ENCODE measurements at regions not wholly inside any gene's neighbourhood (a gene's known extent, or its start where the extent isn't known, plus 50 kb on each side); places are given as distances from the start of the nearest gene placed in this dataset.

DNA sequence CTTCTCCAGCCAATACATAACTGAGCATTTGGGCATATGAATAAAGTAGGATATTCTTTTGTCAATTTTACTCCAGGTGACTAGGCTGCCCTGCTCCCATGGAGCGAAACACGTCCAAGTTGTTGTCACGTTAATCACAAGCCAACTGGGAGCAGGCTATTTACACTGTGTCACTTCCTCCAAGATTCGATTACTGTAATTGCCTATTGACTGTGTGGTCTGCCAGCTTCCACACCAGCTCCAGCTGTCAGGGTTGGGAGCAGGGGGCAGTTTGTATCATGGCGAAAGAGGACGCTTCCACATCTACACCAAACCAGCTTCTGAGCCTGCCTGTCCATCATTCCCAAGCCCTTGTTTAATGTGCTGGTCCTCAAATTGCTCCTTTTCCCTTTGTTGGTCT, 89.2 kb upstream of the RORA start:
- Mint-ChIP-seq H3K27me3 (peaks cover 5 to 12% of the 10 kb centered on the region in 2 donors), H3K27ac (no peak overlapping the region)

DNA sequence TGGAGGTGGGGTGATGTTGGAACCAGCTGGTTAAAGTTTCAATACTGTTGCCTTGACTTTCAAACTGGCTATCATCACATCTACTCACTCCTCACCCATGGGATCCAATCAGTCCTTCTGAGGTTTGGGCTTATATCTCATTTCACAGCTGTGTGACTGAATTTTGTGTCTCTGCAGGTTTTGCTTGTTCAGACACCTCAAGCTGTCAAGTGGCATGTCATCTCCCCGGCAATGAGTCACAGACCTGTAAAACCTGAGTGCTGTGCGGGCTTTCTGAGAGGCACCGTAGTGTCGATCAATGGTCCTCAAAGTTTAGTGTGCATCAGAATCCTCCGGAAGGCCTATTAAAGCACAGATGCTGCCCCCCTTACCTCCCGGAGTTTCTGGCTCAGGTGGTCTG, 86.4 kb upstream of the RORA start:
- Histone ChIP-seq H3K27me3 (ENCODE audit: insufficient read depth, low read length, poor library complexity, severe bottlenecking) (no peaks in the 10 kb centered on the region), H3K4me1 (ENCODE audit: insufficient read depth, low read length) (no peaks in the 10 kb centered on the region), H3K27ac (ENCODE audit: low read depth, low read length) (no peak overlapping the region), H3K4me3 (ENCODE audit: low read length) (no peak overlapping the region), H3K36me3 (ENCODE audit: insufficient read depth, low read length) (no peaks in the 10 kb centered on the region), H3K9me3 (ENCODE audit: low read length) (no peaks in the 10 kb centered on the region)
- CTCF ChIA-PET, result no interaction called here
- Mint-ChIP-seq H3K27me3 (peaks cover 2 to 12% of the 10 kb centered on the region in 2 donors), H3K9me3 (no peaks in the 10 kb centered on the region), H3K4me3 (no peak overlapping the region), H3K36me3 (no peaks in the 10 kb centered on the region), H3K4me1 (no peaks in the 10 kb centered on the region), H3K27ac (no peak overlapping the region)
- no peak for DNase-seq
- POLR2A ChIA-PET, result no interaction called here

More for the DNA sequence above, 89.2 kb upstream of the RORA start:
- ChIA-PET CTCF (no interaction called here), POLR2A (no interaction called here)
- H3K36me3 ChIP-seq (ENCODE audit: insufficient read depth, low read length), result no peaks in the 10 kb centered on the region
- H3K27me3 ChIP-seq (ENCODE audit: insufficient read depth, low read length, poor library complexity, severe bottlenecking), result no peaks in the 10 kb centered on the region
- H3K4me1 ChIP-seq (ENCODE audit: insufficient read depth, low read length), result no peaks in the 10 kb centered on the region
- no peaks in the 10 kb centered on the region for H3K9me3 Mint-ChIP-seq
- H3K9me3 ChIP-seq (ENCODE audit: low read length), result no peaks in the 10 kb centered on the region
- H3K4me3 Mint-ChIP-seq, result no peak overlapping the region
- H3K27ac ChIP-seq (ENCODE audit: low read depth, low read length), result no peak overlapping the region
- no peak for DNase-seq
- no peak overlapping the region for H3K4me3 ChIP-seq (ENCODE audit: low read length)
- H3K36me3 Mint-ChIP-seq, result no peaks in the 10 kb centered on the region
- no peaks in the 10 kb centered on the region for H3K4me1 Mint-ChIP-seq

GRCh38 chr15:61314427-61314826, 85.3 kb upstream of the RORA start:
- no peak overlapping the region for H3K4me3 ChIP-seq (ENCODE audit: low read length)
- Mint-ChIP-seq H3K27ac (no peak overlapping the region), H3K4me1 (no peaks in the 10 kb centered on the region), H3K36me3 (no peaks in the 10 kb centered on the region), H3K4me3 (no peak overlapping the region), H3K27me3 (peaks cover 1 to 5% of the 10 kb centered on the region in 2 donors), H3K9me3 (no peaks in the 10 kb centered on the region)
- no peaks in the 10 kb centered on the region for H3K36me3 ChIP-seq (ENCODE audit: insufficient read depth, low read length)
- DNase-seq, result no peak
- CTCF ChIA-PET, result no interaction called here
- no peaks in the 10 kb centered on the region for H3K4me1 ChIP-seq (ENCODE audit: insufficient read depth, low read length)
- POLR2A ChIA-PET, result no interaction called here
- no peaks in the 10 kb centered on the region for H3K9me3 ChIP-seq (ENCODE audit: low read length)
- H3K27me3 ChIP-seq (ENCODE audit: insufficient read depth, low read length, poor library complexity, severe bottlenecking), result no peaks in the 10 kb centered on the region
- H3K27ac ChIP-seq (ENCODE audit: low read depth, low read length), result no peak overlapping the region

DNA sequence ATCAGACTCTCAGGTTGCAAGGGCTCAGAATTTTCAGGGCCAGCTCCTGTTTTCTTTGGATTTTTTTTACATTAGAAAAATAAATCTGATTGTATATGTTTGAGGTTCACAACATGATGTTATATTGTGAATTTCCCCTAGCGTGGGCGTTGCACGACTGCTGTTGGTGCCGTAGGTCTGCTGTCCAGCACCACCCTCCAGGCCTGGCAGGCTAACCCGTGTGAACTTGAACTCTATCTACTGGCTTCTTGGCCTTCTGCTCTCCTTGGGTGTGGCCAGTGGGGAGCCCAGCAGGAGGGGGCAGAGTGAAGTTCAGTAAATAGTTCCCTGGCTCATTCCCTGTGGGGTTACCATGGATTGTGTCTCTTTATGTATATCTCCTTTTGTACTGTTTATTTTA, 80.5 kb upstream of the RORA start:
- H3K27me3 Mint-ChIP-seq, result peaks cover 5% of the 10 kb centered on the region in 2 donors
- no peak for DNase-seq
- H3K4me3 ChIP-seq (ENCODE audit: low read length), result no peak overlapping the region
- H3K4me1 ChIP-seq (ENCODE audit: insufficient read depth, low read length), result no peaks in the 10 kb centered on the region
- no peaks in the 10 kb centered on the region for H3K9me3 Mint-ChIP-seq
- H3K9me3 ChIP-seq (ENCODE audit: low read length), result no peaks in the 10 kb centered on the region
- H3K27me3 ChIP-seq (ENCODE audit: insufficient read depth, low read length, poor library complexity, severe bottlenecking), result no peaks in the 10 kb centered on the region
- H3K4me3 Mint-ChIP-seq, result no peak overlapping the region
- ChIA-PET CTCF (no interaction called here), POLR2A (no interaction called here)
- H3K4me1 Mint-ChIP-seq, result no peaks in the 10 kb centered on the region
- H3K36me3 ChIP-seq (ENCODE audit: insufficient read depth, low read length), result no peaks in the 10 kb centered on the region
- no peak overlapping the region for H3K27ac Mint-ChIP-seq
- H3K27ac ChIP-seq (ENCODE audit: low read depth, low read length), result no peak overlapping the region
- no peaks in the 10 kb centered on the region for H3K36me3 Mint-ChIP-seq

DNA sequence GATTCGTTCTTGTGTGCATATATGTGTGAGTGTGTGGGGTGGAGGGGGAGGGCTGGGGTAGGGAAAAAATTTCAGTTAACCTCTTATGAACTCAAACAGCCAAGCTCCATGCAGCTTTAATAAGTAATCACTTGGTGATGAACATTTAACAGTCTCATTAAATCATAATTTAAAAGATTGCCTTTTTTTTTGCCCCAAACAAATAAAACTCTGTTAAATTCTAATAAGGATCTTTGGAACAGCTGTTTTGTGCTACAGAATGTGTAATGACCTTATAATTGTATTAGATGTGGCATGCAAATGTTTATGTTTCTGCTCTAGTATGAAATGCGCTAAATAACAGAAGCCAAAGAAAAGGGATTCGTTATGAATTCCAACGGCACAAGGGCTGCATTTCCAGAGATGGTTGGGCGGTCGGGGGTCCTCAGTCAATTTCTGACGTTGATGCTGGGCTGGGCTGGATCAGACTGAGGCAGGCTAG, 80.0 kb upstream of the RORA start:
- H3K9me3 Mint-ChIP-seq, result no peaks in the 10 kb centered on the region
- Histone ChIP-seq H3K4me3 (ENCODE audit: low read length) (no peak overlapping the region), H3K27ac (ENCODE audit: low read depth, low read length) (no peak overlapping the region), H3K27me3 (ENCODE audit: insufficient read depth, low read length, poor library complexity, severe bottlenecking) (no peaks in the 10 kb centered on the region), H3K36me3 (ENCODE audit: insufficient read depth, low read length) (no peaks in the 10 kb centered on the region), H3K4me1 (ENCODE audit: insufficient read depth, low read length) (no peaks in the 10 kb centered on the region), H3K9me3 (ENCODE audit: low read length) (no peaks in the 10 kb centered on the region)
- H3K27ac Mint-ChIP-seq, result peak overlapping the region in 1 of 8 donors; percentile 58
- H3K4me1 Mint-ChIP-seq, result no peaks in the 10 kb centered on the region
- H3K36me3 Mint-ChIP-seq, result no peaks in the 10 kb centered on the region
- no peak for DNase-seq
- peaks cover 5% of the 10 kb centered on the region in 2 donors for H3K27me3 Mint-ChIP-seq
- CTCF ChIA-PET, result no interaction called here
- POLR2A ChIA-PET, result no interaction called here
- H3K4me3 Mint-ChIP-seq, result no peak overlapping the region

DNA sequence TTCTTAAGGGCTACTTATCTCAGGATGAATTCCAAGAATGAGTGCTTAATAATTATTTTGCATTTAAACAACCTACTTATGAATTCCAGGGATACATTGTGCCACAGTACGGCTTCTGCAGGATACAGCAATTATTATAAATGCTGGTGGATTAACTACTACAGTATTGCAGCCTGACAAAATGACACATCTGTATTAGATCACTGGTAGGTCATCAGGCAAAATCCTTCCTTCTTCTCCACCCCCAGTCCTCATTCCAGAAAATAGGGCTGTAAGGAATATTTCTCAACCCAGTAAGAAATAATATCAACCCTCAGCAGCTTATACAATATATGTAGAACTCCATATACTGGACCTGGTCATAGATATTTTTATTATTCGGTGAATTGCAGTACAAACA, 79.3 kb upstream of the RORA start:
- CTCF ChIA-PET, result no interaction called here

GRCh38 chr15:61307474-61307873, 78.4 kb upstream of the RORA start:
- no peaks in the 10 kb centered on the region for H3K27me3 ChIP-seq (ENCODE audit: insufficient read depth, low read length, poor library complexity, severe bottlenecking)
- no peaks in the 10 kb centered on the region for H3K9me3 ChIP-seq (ENCODE audit: low read length)
- no peak overlapping the region for H3K27ac Mint-ChIP-seq
- ChIA-PET POLR2A (no interaction called here), CTCF (no interaction called here)
- H3K27ac ChIP-seq (ENCODE audit: low read depth, low read length), result no peak overlapping the region
- H3K4me1 ChIP-seq (ENCODE audit: insufficient read depth, low read length), result no peaks in the 10 kb centered on the region
- no peaks in the 10 kb centered on the region for H3K4me1 Mint-ChIP-seq
- no peak overlapping the region for H3K4me3 Mint-ChIP-seq
- no peaks in the 10 kb centered on the region for H3K36me3 Mint-ChIP-seq
- H3K4me3 ChIP-seq (ENCODE audit: low read length), result no peak overlapping the region
- no peaks in the 10 kb centered on the region for H3K36me3 ChIP-seq (ENCODE audit: insufficient read depth, low read length)
- no peak for DNase-seq
- peaks cover 5% of the 10 kb centered on the region in 2 donors for H3K27me3 Mint-ChIP-seq
- no peaks in the 10 kb centered on the region for H3K9me3 Mint-ChIP-seq

More for the DNA sequence above, 79.3 kb upstream of the RORA start:
- H3K4me1 Mint-ChIP-seq, result no peaks in the 10 kb centered on the region
- no peaks in the 10 kb centered on the region for H3K9me3 Mint-ChIP-seq
- Histone ChIP-seq H3K9me3 (ENCODE audit: low read length) (no peaks in the 10 kb centered on the region), H3K4me1 (ENCODE audit: insufficient read depth, low read length) (no peaks in the 10 kb centered on the region), H3K4me3 (ENCODE audit: low read length) (no peak overlapping the region), H3K36me3 (ENCODE audit: insufficient read depth, low read length) (no peaks in the 10 kb centered on the region), H3K27ac (ENCODE audit: low read depth, low read length) (no peak overlapping the region), H3K27me3 (ENCODE audit: insufficient read depth, low read length, poor library complexity, severe bottlenecking) (no peaks in the 10 kb centered on the region)
- POLR2A ChIA-PET, result no interaction called here
- no peaks in the 10 kb centered on the region for H3K36me3 Mint-ChIP-seq
- H3K4me3 Mint-ChIP-seq, result no peak overlapping the region
- H3K27me3 Mint-ChIP-seq, result peaks cover 5% of the 10 kb centered on the region in 2 donors
- H3K27ac Mint-ChIP-seq, result no peak overlapping the region
- DNase-seq, result no peak

GRCh38 chr15:61301701-61302100, 72.6 kb upstream of the RORA start:
- H3K36me3 Mint-ChIP-seq, result no peaks in the 10 kb centered on the region
- CTCF ChIA-PET, result no interaction called here
- Histone ChIP-seq H3K4me3 (ENCODE audit: low read length) (no peak overlapping the region), H3K4me1 (ENCODE audit: insufficient read depth, low read length) (no peaks in the 10 kb centered on the region), H3K9me3 (ENCODE audit: low read length) (no peaks in the 10 kb centered on the region), H3K36me3 (ENCODE audit: insufficient read depth, low read length) (no peaks in the 10 kb centered on the region), H3K27ac (ENCODE audit: low read depth, low read length) (no peak overlapping the region), H3K27me3 (ENCODE audit: insufficient read depth, low read length, poor library complexity, severe bottlenecking) (no peaks in the 10 kb centered on the region)
- H3K4me1 Mint-ChIP-seq, result no peaks in the 10 kb centered on the region
- H3K27ac Mint-ChIP-seq, result no peak overlapping the region
- POLR2A ChIA-PET, result no interaction called here
- peaks cover 3 to 4% of the 10 kb centered on the region in 2 donors for H3K27me3 Mint-ChIP-seq
- H3K9me3 Mint-ChIP-seq, result no peaks in the 10 kb centered on the region
- no peak for DNase-seq
- no peak overlapping the region for H3K4me3 Mint-ChIP-seq

DNA sequence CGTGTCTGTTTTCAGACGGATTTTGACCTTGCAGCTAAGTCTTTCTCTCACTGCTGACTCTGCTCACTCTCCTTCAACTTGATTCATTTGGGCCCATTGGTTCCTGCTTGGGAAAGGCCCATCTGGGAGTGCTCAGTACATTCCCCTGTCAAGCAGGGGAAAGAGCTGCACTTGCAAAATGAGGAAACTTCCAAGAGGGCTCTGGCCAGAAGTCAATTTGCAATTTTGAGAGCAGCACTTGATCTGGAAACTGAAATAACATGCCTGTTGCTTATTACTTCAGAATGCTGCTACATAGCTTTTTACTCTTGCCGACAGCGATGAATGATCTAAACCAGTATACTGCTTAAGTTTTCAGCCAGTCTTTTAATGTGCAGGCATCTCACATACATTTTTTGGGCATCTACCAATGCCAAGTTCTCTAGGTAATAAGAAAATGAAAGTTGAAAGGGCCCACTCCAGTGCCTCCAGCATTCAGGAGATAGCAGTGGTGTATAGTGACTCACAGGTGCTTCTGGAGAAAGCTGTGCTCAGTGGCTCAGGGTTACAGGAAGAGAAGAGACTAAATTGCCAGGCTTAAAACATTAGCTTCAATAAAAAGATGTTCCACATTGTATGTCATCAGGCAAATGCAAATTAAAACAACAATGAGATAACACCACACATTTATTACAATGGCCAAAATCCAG, 70.1 kb upstream of the RORA start:
- H3K27me3 ChIP-seq (ENCODE audit: insufficient read depth, low read length, poor library complexity, severe bottlenecking), result no peaks in the 10 kb centered on the region
- CTCF ChIA-PET, result no interaction called here
- Mint-ChIP-seq H3K4me1 (no peaks in the 10 kb centered on the region), H3K36me3 (no peaks in the 10 kb centered on the region), H3K4me3 (no peak overlapping the region), H3K27ac (no peak overlapping the region), H3K9me3 (no peaks in the 10 kb centered on the region), H3K27me3 (peaks cover 6 to 10% of the 10 kb centered on the region in 2 donors)
- H3K4me1 ChIP-seq (ENCODE audit: insufficient read depth, low read length), result no peaks in the 10 kb centered on the region
- no peaks in the 10 kb centered on the region for H3K9me3 ChIP-seq (ENCODE audit: low read length)
- POLR2A ChIA-PET, result no interaction called here
- no peaks in the 10 kb centered on the region for H3K36me3 ChIP-seq (ENCODE audit: insufficient read depth, low read length)
- no peak overlapping the region for H3K27ac ChIP-seq (ENCODE audit: low read depth, low read length)
- no peak overlapping the region for H3K4me3 ChIP-seq (ENCODE audit: low read length)
- no peak for DNase-seq
